Neural cell (in vitro differentiated cells): ENCODE measurements at regions not wholly inside any gene's neighbourhood (a gene's known extent, or its start where the extent isn't known, plus 50 kb on each side); places are given as distances from the start of the nearest gene placed in this dataset.

Experiments
- H2AFZ ChIP-seq: fragments of 200-600, 300-800 bp; sonication (generic), shearing (Covaris generic); 2 replicates; pipeline ENCODE4 v1.6.0; 2014; ENCODE audit warnings: low read depth, mild to moderate bottlenecking, antibody characterized with exemption, low read length, moderate library complexity
- H3F3A ChIP-seq: fragments of 200-600 bp; shearing (Covaris generic); 2 replicates; pipeline ENCODE4 v1.6.1; 2016; ENCODE audit warnings: mild to moderate bottlenecking, moderate library complexity, mixed read lengths, antibody characterized with exemption, low read length; ENCODE audit not compliant: insufficient read depth, poor library complexity, severe bottlenecking
- H3K27ac ChIP-seq: fragments of 200-600, 300-800 bp; sonication (generic), shearing (Covaris generic); 2 replicates; pipeline ENCODE4 v1.5.1; 2014; ENCODE audit warnings: mild to moderate bottlenecking, low read length, moderate library complexity
- H3K27me3 ChIP-seq: fragments of 300-800, 200-600 bp; sonication (generic), shearing (Covaris generic); 2 replicates; pipeline ENCODE4 v1.6.0; 2014; ENCODE audit warnings: mild to moderate bottlenecking, low read depth, low read length, moderate library complexity; ENCODE audit not compliant: insufficient read depth
- H3K36me3 ChIP-seq: fragments of 300-800, 200-600 bp; sonication (generic), shearing (Covaris generic); 2 replicates; pipeline ENCODE4 v1.5.1; 2014; ENCODE audit warnings: mild to moderate bottlenecking, antibody characterized with exemption, low read length, moderate library complexity; ENCODE audit not compliant: insufficient read depth
- H3K4me2 ChIP-seq: fragments of 300-800, 200-600 bp; sonication (generic), shearing (Covaris generic); 2 replicates; pipeline ENCODE4 v1.6.0; 2014; ENCODE audit warnings: mild to moderate bottlenecking, low read length
- H3K4me3 ChIP-seq: fragments of 300-800, 200-600 bp; sonication (generic), shearing (Covaris generic); 2 replicates; pipeline ENCODE4 v1.5.1; 2014; ENCODE audit warnings: mild to moderate bottlenecking, low read length, moderate library complexity
- H3K79me2 ChIP-seq: fragments of 200-600 bp; shearing (Covaris generic); replicated peaks from 2 replicates; pipeline ENCODE4 v1.6.0; 2014; ENCODE audit warnings: mild to moderate bottlenecking, low read length, moderate library complexity; ENCODE audit not compliant: insufficient read depth
- H3K9ac ChIP-seq: fragments of 300-800, 200-600 bp; sonication (generic), shearing (Covaris generic); 2 replicates; pipeline ENCODE4 v1.6.1; 2016; ENCODE audit warnings: mild to moderate bottlenecking, low read length, mixed read lengths
- H3K9me2 ChIP-seq: fragments of 200-600 bp; shearing (Covaris generic); 2 replicates; pipeline ENCODE4 v1.6.1; 2016; ENCODE audit warnings: mild to moderate bottlenecking, low read length, mixed read lengths; ENCODE audit not compliant: insufficient read depth
- H3K9me3 ChIP-seq: fragments of 200-600, 300-800 bp; sonication (generic), shearing (Covaris generic); 2 replicates; pipeline ENCODE4 v1.6.1; 2016; ENCODE audit warnings: mild to moderate bottlenecking, mixed run types, low read length, moderate library complexity, mixed read lengths
- H4K20me1 ChIP-seq: fragments of 200-600 bp; shearing (Covaris generic); 2 replicates; pipeline ENCODE4 v1.6.1; 2016; ENCODE audit warnings: mild to moderate bottlenecking, mixed run types; ENCODE audit not compliant: insufficient read depth
- EP300 ChIP-seq: fragments of 450-650 bp; conservative IDR thresholded peaks from 2 replicates; pipeline ENCODE4 v1.6.1; 2014; ENCODE audit warnings: antibody characterized with exemption, mild to moderate bottlenecking, moderate library complexity; ENCODE audit not compliant: poor library complexity, severe bottlenecking
- EZH2 ChIP-seq: fragments of 200-600, 300-800 bp; shearing (Covaris generic), sonication (generic); IDR thresholded peaks from 2 replicates; pipeline ENCODE4 v1.6.1; 2014; ENCODE audit warnings: antibody characterized with exemption, low read length, borderline replicate concordance, mild to moderate bottlenecking; ENCODE audit not compliant: insufficient read depth, poor library complexity, severe bottlenecking
- MXI1 ChIP-seq: fragments of 450-650 bp; conservative IDR thresholded peaks from 2 replicates; pipeline ENCODE4 v1.6.1; 2014; ENCODE audit warnings: antibody characterized with exemption, mild to moderate bottlenecking; ENCODE audit not compliant: poor library complexity, severe bottlenecking
- POLR2AphosphoS5 ChIP-seq: IDR thresholded peaks from 2 replicates; pipeline ENCODE4 v1.6.1; 2012
- SMC3 ChIP-seq: fragments of 450-650 bp; conservative IDR thresholded peaks from 2 replicates; pipeline ENCODE4 v1.6.1; 2014; ENCODE audit warnings: antibody characterized with exemption, mild to moderate bottlenecking, moderate library complexity; ENCODE audit not compliant: poor library complexity
- TAF1 ChIP-seq: IDR thresholded peaks from 2 replicates; pipeline ENCODE4 v1.6.1; 2012; ENCODE audit warnings: low read depth
- TF ChIP-seq, protein P1 (sequence below): fragments of 450-650 bp; IDR thresholded peaks from 2 replicates; pipeline ENCODE4 v1.5.1; 2014; ENCODE audit warnings: antibody characterized with exemption, mild to moderate bottlenecking, moderate library complexity; ENCODE audit not compliant: poor library complexity, severe bottlenecking
- TF ChIP-seq, protein P2 (sequence below): IDR thresholded peaks from 2 replicates; pipeline ENCODE4 v1.6.1; 2012; ENCODE audit warnings: borderline replicate concordance

DNA sequence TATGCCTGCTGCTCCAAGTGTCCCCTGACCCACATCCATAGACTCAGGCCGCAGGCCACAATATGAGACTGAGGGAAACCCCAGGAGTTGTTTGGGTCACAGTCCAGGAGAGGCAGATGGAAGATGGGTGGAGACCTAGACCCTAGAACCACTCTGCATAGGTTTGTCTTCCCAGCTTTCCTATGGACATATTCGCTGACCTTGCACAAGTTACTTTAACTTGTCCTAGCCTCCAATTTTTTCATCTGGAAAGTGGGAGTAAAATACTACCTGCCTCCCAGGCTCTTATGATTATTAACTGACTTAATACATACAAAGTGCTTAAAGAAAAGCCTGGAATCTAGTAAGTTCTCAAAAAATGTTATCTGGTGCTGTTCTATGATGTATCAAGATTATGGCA, 157.1 kb upstream of the IFNG-AS1 start:
- Histone ChIP-seq H3K36me3 (no peaks in the 10 kb centered on the region), H3F3A (peaks cover 7% of the 10 kb centered on the region), H3K4me3 (no peak overlapping the region), H3K9me2 (no peaks in the 10 kb centered on the region), H2AFZ (no peak overlapping the region), H3K9ac (no peak overlapping the region), H3K79me2 (no peaks in the 10 kb centered on the region), H3K27me3 (no peaks in the 10 kb centered on the region), H3K9me3 (no peaks in the 10 kb centered on the region), H3K4me2 (no peak overlapping the region), H3K27ac (no peak overlapping the region), H4K20me1 (no peaks in the 10 kb centered on the region)
- TF ChIP-seq, protein P1, sequence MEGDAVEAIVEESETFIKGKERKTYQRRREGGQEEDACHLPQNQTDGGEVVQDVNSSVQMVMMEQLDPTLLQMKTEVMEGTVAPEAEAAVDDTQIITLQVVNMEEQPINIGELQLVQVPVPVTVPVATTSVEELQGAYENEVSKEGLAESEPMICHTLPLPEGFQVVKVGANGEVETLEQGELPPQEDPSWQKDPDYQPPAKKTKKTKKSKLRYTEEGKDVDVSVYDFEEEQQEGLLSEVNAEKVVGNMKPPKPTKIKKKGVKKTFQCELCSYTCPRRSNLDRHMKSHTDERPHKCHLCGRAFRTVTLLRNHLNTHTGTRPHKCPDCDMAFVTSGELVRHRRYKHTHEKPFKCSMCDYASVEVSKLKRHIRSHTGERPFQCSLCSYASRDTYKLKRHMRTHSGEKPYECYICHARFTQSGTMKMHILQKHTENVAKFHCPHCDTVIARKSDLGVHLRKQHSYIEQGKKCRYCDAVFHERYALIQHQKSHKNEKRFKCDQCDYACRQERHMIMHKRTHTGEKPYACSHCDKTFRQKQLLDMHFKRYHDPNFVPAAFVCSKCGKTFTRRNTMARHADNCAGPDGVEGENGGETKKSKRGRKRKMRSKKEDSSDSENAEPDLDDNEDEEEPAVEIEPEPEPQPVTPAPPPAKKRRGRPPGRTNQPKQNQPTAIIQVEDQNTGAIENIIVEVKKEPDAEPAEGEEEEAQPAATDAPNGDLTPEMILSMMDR = no peak

DNA sequence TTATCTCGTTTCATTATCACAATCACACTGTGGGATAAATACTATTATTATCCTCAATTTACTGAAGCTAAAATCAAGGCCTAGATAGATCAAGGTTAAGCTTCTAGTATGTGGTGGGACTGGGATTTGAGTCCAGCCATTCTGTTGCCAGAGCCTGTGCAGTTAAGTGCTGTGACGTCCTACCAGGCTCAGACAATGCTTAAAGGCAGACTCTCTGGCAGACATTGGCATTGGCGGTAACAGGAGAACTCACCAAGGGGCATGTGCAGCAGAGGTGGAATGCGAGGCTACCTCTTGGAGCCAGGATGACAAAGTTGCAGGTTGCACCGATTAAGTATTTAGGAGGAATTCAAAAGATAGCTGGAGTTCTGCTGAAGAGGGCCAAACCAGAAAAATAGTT, 155.6 kb upstream of the IFNG-AS1 start:
- H3K9ac ChIP-seq = no peak overlapping the region
- no peak overlapping the region for H3K4me3 ChIP-seq
- H2AFZ ChIP-seq = no peak overlapping the region
- no peak overlapping the region for H3K4me2 ChIP-seq
- TF ChIP-seq, protein P1 = no peak
- TF ChIP-seq, protein P2, sequence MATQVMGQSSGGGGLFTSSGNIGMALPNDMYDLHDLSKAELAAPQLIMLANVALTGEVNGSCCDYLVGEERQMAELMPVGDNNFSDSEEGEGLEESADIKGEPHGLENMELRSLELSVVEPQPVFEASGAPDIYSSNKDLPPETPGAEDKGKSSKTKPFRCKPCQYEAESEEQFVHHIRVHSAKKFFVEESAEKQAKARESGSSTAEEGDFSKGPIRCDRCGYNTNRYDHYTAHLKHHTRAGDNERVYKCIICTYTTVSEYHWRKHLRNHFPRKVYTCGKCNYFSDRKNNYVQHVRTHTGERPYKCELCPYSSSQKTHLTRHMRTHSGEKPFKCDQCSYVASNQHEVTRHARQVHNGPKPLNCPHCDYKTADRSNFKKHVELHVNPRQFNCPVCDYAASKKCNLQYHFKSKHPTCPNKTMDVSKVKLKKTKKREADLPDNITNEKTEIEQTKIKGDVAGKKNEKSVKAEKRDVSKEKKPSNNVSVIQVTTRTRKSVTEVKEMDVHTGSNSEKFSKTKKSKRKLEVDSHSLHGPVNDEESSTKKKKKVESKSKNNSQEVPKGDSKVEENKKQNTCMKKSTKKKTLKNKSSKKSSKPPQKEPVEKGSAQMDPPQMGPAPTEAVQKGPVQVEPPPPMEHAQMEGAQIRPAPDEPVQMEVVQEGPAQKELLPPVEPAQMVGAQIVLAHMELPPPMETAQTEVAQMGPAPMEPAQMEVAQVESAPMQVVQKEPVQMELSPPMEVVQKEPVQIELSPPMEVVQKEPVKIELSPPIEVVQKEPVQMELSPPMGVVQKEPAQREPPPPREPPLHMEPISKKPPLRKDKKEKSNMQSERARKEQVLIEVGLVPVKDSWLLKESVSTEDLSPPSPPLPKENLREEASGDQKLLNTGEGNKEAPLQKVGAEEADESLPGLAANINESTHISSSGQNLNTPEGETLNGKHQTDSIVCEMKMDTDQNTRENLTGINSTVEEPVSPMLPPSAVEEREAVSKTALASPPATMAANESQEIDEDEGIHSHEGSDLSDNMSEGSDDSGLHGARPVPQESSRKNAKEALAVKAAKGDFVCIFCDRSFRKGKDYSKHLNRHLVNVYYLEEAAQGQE = no peak
- TF ChIP-seq SMC3 (no peak), POLR2AphosphoS5 (no peak), TAF1 (no peak)
- no peaks in the 10 kb centered on the region for H4K20me1 ChIP-seq
- no peaks in the 10 kb centered on the region for H3K36me3 ChIP-seq
- H3K9me3 ChIP-seq = no peaks in the 10 kb centered on the region
- H3K9me2 ChIP-seq = no peaks in the 10 kb centered on the region
- H3K79me2 ChIP-seq = no peaks in the 10 kb centered on the region
- H3K27ac ChIP-seq = no peak overlapping the region
- peaks cover 4% of the 10 kb centered on the region for H3F3A ChIP-seq
- H3K27me3 ChIP-seq = no peaks in the 10 kb centered on the region

DNA sequence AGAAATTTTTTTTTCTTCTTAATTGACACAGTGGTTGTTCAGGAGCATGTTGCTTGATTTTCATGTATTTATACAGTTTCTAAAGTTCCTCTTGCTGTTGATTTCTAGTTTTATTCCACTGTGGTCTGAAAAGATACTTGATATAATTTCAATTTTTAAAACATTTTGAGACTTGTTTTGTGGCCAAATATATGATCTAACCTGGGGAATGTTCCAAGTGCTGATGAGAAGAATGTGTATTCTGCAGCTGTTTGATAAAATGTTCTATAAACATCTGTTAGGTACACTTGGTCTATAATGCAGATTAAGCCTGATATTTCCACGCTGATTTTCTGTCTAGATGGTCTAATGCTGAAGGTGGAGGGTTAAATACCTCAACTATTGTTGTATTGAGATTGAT, 151.4 kb upstream of the IFNG-AS1 start:
- Histone ChIP-seq H3K9ac (no peak overlapping the region), H4K20me1 (no peaks in the 10 kb centered on the region), H3F3A (no peaks in the 10 kb centered on the region), H3K27ac (no peak overlapping the region), H3K36me3 (no peaks in the 10 kb centered on the region), H3K9me3 (no peaks in the 10 kb centered on the region), H3K79me2 (no peaks in the 10 kb centered on the region), H3K27me3 (no peaks in the 10 kb centered on the region), H2AFZ (no peak overlapping the region), H3K9me2 (no peaks in the 10 kb centered on the region), H3K4me3 (no peak overlapping the region), H3K4me2 (no peak overlapping the region)
- TF ChIP-seq SMC3 = no peak
- no peak for TF ChIP-seq TAF1
- no peak for TF ChIP-seq POLR2AphosphoS5
- TF ChIP-seq, protein P2 = no peak
- TF ChIP-seq EP300 = no peak
- no peak for TF ChIP-seq EZH2
- no peak for TF ChIP-seq MXI1
